HEK293T (cell line): ENCODE measurements at regions not wholly inside any gene's neighbourhood (a gene's known extent, or its start where the extent isn't known, plus 50 kb on each side); places are given as distances from the start of the nearest gene placed in this dataset.
"Not testable (repeated sequence)": the region's sequence is repeated elsewhere in the genome, so short reads cannot be mapped to it uniquely, and the experiment has no call there.

ENCODE experiments used
- BHLHE40 ChIP-seq: fragments of 450-650 bp; IDR thresholded peaks from 2 replicates; pipeline ENCODE4 v1.6.1; 2016; ENCODE audit warnings: mild to moderate bottlenecking, moderate library complexity, borderline replicate concordance
- ELF4 ChIP-seq: fragments of 450-650 bp; IDR thresholded peaks from 2 replicates; pipeline ENCODE4 v1.6.1; 2017; ENCODE audit warnings: antibody characterized with exemption
- FOXM1 ChIP-seq: fragments of 450-650 bp; IDR thresholded peaks from 2 replicates; pipeline ENCODE4 v1.6.1; 2017; ENCODE audit warnings: mild to moderate bottlenecking, borderline replicate concordance
- HDGF ChIP-seq: fragments of 450-650 bp; IDR thresholded peaks from 2 replicates; pipeline ENCODE4 v1.6.1; 2017; ENCODE audit warnings: antibody characterized with exemption, borderline replicate concordance
- LEF1 ChIP-seq: fragments of 450-650 bp; IDR thresholded peaks from 2 replicates; pipeline ENCODE4 v1.6.1; 2017; ENCODE audit warnings: mild to moderate bottlenecking, borderline replicate concordance
- NFRKB ChIP-seq: fragments of 450-650 bp; IDR thresholded peaks from 2 replicates; pipeline ENCODE4 v1.6.1; 2016; ENCODE audit warnings: mild to moderate bottlenecking, moderate library complexity
- PKNOX1 ChIP-seq: fragments of 450-650 bp; IDR thresholded peaks from 2 replicates; pipeline ENCODE4 v1.6.1; 2016
- SP1 ChIP-seq: fragments of 450-650 bp; IDR thresholded peaks from 2 replicates; pipeline ENCODE4 v1.6.1; 2017
- SUZ12 ChIP-seq: fragments of 450-650 bp; IDR thresholded peaks from 2 replicates; pipeline ENCODE4 v1.6.1; 2016; ENCODE audit warnings: mild to moderate bottlenecking
- TARDBP ChIP-seq: fragments of 450-650 bp; IDR thresholded peaks from 2 replicates; pipeline ENCODE4 v1.6.1; 2016

GRCh38 chr6:50571230-50571629, 142.1 kb upstream of the TFAP2D start:
- TF ChIP-seq SUZ12, SP1, FOXM1, NFRKB, TARDBP, LEF1, BHLHE40, ELF4, PKNOX1, HDGF: not testable (repeated sequence)
